Stimulated activated CD8-positive, alpha-beta memory T cell treated with anti-CD3 and anti-CD28 coated beads, Interleukin-4, amount 100 ng/mL, for 24 hours (primary cell): ENCODE measurements at regions not wholly inside any gene's neighbourhood (a gene's known extent, or its start where the extent isn't known, plus 50 kb on each side); places are given as distances from the start of the nearest gene placed in this dataset.

ENCODE experiments used
- DNase-seq: peaks from one replicate; pipeline ENCODE4 v3.0.0-alpha.2; 2020; ENCODE audit warnings: low read depth

- no peak for DNase-seq
These were observed 1276.9 kb downstream of the TBC1D22A start for GRCh38 chr22:48039326-48039725.

- DNase-seq: no peak
These were observed 1275.2 kb downstream of the TBC1D22A start for GRCh38 chr22:48037618-48038017.

- DNase-seq: no peak
These were observed 1273.4 kb downstream of the TBC1D22A start for GRCh38 chr22:48035897-48036296.

- DNase-seq: no peak
These were observed 1269.1 kb downstream of the TBC1D22A start for GRCh38 chr22:48031589-48031988.

GRCh38 chr22:48025096-48025495, 1262.6 kb downstream of the TBC1D22A start:
- DNase-seq: no peak

GRCh38 chr22:48021991-48022401, 1259.5 kb downstream of the TBC1D22A start:
- no peak for DNase-seq

GRCh38 chr22:48018346-48018745, 1255.9 kb downstream of the TBC1D22A start:
- no peak for DNase-seq

GRCh38 chr22:48015701-48016100, 1253.3 kb downstream of the TBC1D22A start:
- DNase-seq: no peak

GRCh38 chr22:48004936-48005335, 1242.5 kb downstream of the TBC1D22A start:
- no peak for DNase-seq

- no peak for DNase-seq
These were observed 1241.6 kb downstream of the TBC1D22A start for GRCh38 chr22:48004038-48004437.

- DNase-seq: no peak
These were observed 1238.7 kb downstream of the TBC1D22A start for GRCh38 chr22:48001101-48001500.

GRCh38 chr22:47997612-47998011, 1235.2 kb downstream of the TBC1D22A start:
- DNase-seq: no peak

- DNase-seq: no peak
These were observed 1234.7 kb downstream of the TBC1D22A start for GRCh38 chr22:47997052-47997590.

GRCh38 chr22:47996446-47996857, 1234.0 kb downstream of the TBC1D22A start:
- no peak for DNase-seq

GRCh38 chr22:47995718-47996117, 1233.3 kb downstream of the TBC1D22A start:
- DNase-seq: no peak

- no peak for DNase-seq
These were observed 1232.8 kb downstream of the TBC1D22A start for GRCh38 chr22:47995264-47995627.

- no peak for DNase-seq
These were observed 1232.3 kb downstream of the TBC1D22A start for GRCh38 chr22:47994601-47995263.

GRCh38 chr22:47994045-47994444, 1231.6 kb downstream of the TBC1D22A start:
- no peak for DNase-seq

- no peak for DNase-seq
These were observed 1228.0 kb downstream of the TBC1D22A start for GRCh38 chr22:47990481-47990880.

GRCh38 chr22:47987885-47988515, 1225.5 kb downstream of the TBC1D22A start:
- DNase-seq: no peak

GRCh38 chr22:47976219-47976618, 1213.8 kb downstream of the TBC1D22A start:
- DNase-seq: no peak

- DNase-seq: no peak
These were observed 1205.4 kb downstream of the TBC1D22A start for GRCh38 chr22:47967831-47968230.

- DNase-seq: no peak
These were observed 1203.9 kb downstream of the TBC1D22A start for GRCh38 chr22:47966316-47966715.

GRCh38 chr22:47965896-47966295, 1203.4 kb downstream of the TBC1D22A start:
- DNase-seq: no peak
